B cell (primary cell): ENCODE measurements at regions not wholly inside any gene's neighbourhood (a gene's known extent, or its start where the extent isn't known, plus 50 kb on each side); places are given as distances from the start of the nearest gene placed in this dataset.

Experiments
- CTCF ChIP-seq: fragments of 200-600 bp; IDR thresholded peaks from one replicate; pipeline ENCODE4 v1.8.0; 2022; ENCODE audit warnings: antibody characterized with exemption, mild to moderate bottlenecking
- EZH2 ChIP-seq: IDR thresholded peaks from 2 replicates; pipeline ENCODE4 v1.6.1; 2012; ENCODE audit warnings: borderline replicate concordance, low read depth, mild to moderate bottlenecking, moderate library complexity, low read length; ENCODE audit not compliant: insufficient read depth, poor library complexity, severe bottlenecking

- TF ChIP-seq CTCF (no peak), EZH2 (no peak)
Observed at GRCh38 chr4:33685939-33686338, 2558.4 kb downstream of the ARAP2 start.
